Liver (tissue), 8 donors: ENCODE measurements at regions not wholly inside any gene's neighbourhood (a gene's known extent, or its start where the extent isn't known, plus 50 kb on each side); places are given as distances from the start of the nearest gene placed in this dataset.

Experiments
- DNase-seq: peaks from one replicate; pipeline ENCODE4 v3.0.0-alpha.2; 2017; ENCODE audit warnings: low spot score
- H3K27ac ChIP-seq, 2 donors: one replicate each; pipeline ENCODE4 v1.7.0; 2013; ENCODE audit warnings: inconsistent platforms in 2 of 2, low read length in 2 of 2, control low read depth in 1 of 2, low read depth in 1 of 2, mild to moderate bottlenecking in 1 of 2
- H3K27me3 ChIP-seq, 4 donors: one replicate each; pipeline versions ENCODE4 v1.6.1 to v1.7.0; 2013; ENCODE audit warnings: low read length in 3 of 4, inconsistent platforms in 1 of 4, mild to moderate bottlenecking in 1 of 4, moderate library complexity in 1 of 4; ENCODE audit not compliant: control insufficient read depth in 4 of 4, insufficient read depth in 4 of 4
- H3K36me3 ChIP-seq, 4 donors: one replicate each; pipeline versions ENCODE4 v1.6.1 to v1.7.0; 2013; ENCODE audit warnings: low read length in 3 of 4, mild to moderate bottlenecking in 3 of 4, low read depth in 1 of 4, moderate library complexity in 1 of 4; ENCODE audit not compliant: control insufficient read depth in 4 of 4, insufficient read depth in 3 of 4
- H3K4me1 ChIP-seq, 4 donors: one replicate each; pipeline versions ENCODE4 v1.6.1 to v1.7.0; 2013; ENCODE audit warnings: low read length in 3 of 4, mild to moderate bottlenecking in 3 of 4, moderate library complexity in 1 of 4; ENCODE audit not compliant: control insufficient read depth in 4 of 4, insufficient read depth in 4 of 4
- H3K4me3 ChIP-seq, 3 donors: one replicate each; pipeline versions ENCODE4 v1.6.1 to v1.7.0; 2013; ENCODE audit warnings: low read length in 3 of 3, control low read depth in 1 of 3, low read depth in 1 of 3, mild to moderate bottlenecking in 1 of 3
- H3K9ac ChIP-seq, 2 donors: one replicate each; pipeline ENCODE4 v1.7.0; 2013; ENCODE audit warnings: low read length in 2 of 2, mild to moderate bottlenecking in 2 of 2, moderate library complexity in 2 of 2, control low read depth in 1 of 2, low read depth in 1 of 2
- H3K9me3 ChIP-seq, 4 donors: one replicate each; pipeline versions ENCODE4 v1.6.1 to v1.7.0; 2013; ENCODE audit warnings: low read length in 3 of 4; ENCODE audit not compliant: control insufficient read depth in 4 of 4
- EGR1 ChIP-seq, 2 donors: IDR thresholded peaks; 2 replicates each; pipeline ENCODE4 v1.6.1; 2016 to 2018; ENCODE audit warnings: antibody characterized with exemption in 2 of 2, low read depth in 2 of 2
- FOXA1 ChIP-seq: IDR thresholded peaks from 2 replicates; pipeline ENCODE4 v1.6.1; 2016; ENCODE audit warnings: antibody characterized with exemption
- FOXA2 ChIP-seq: IDR thresholded peaks from 2 replicates; pipeline ENCODE4 v1.6.1; 2016; ENCODE audit warnings: antibody characterized with exemption
- GABPA ChIP-seq, 2 donors: IDR thresholded peaks in 1 of 2; conservative IDR thresholded peaks in 1 of 2; 2 replicates each; pipeline ENCODE4 v1.6.1; 2016; ENCODE audit warnings: antibody characterized with exemption in 2 of 2, mild to moderate bottlenecking in 1 of 2, moderate library complexity in 1 of 2
- HNF4A ChIP-seq, 2 donors: conservative IDR thresholded peaks; 2 replicates each; pipeline ENCODE4 v1.6.1; 2016; ENCODE audit warnings: antibody characterized with exemption in 2 of 2, mild to moderate bottlenecking in 2 of 2
- HNF4G ChIP-seq: IDR thresholded peaks from 2 replicates; pipeline ENCODE4 v1.6.1; 2016; ENCODE audit warnings: antibody characterized with exemption
- JUND ChIP-seq, 2 donors: IDR thresholded peaks; 2 replicates each; pipeline ENCODE4 v1.6.1; 2016; ENCODE audit warnings: antibody characterized with exemption in 2 of 2
- NR2F2 ChIP-seq: IDR thresholded peaks from 2 replicates; pipeline ENCODE4 v1.6.1; 2016; ENCODE audit warnings: antibody characterized with exemption
- RAD21 ChIP-seq, 2 donors: IDR thresholded peaks; 2 replicates each; pipeline ENCODE4 v1.6.1; 2016; ENCODE audit warnings: antibody characterized with exemption in 2 of 2, mild to moderate bottlenecking in 2 of 2
- SP1 ChIP-seq: IDR thresholded peaks from 2 replicates; pipeline ENCODE4 v1.6.1; 2018; ENCODE audit warnings: antibody characterized with exemption, mild to moderate bottlenecking
- TAF1 ChIP-seq: conservative IDR thresholded peaks from 2 replicates; pipeline ENCODE4 v1.6.1; 2016; ENCODE audit warnings: antibody characterized with exemption, mild to moderate bottlenecking
- YY1 ChIP-seq: IDR thresholded peaks from 2 replicates; pipeline ENCODE4 v1.6.1; 2016; ENCODE audit warnings: antibody characterized with exemption, mild to moderate bottlenecking
- WGBS: extraction: QIAGEN DNeasy Blood & Tissue Kit; methylation state at CpG from one replicate; pipeline ENCODE4 v1.1.7; 2013; 5-methylcytosine and 5-hydroxymethylcytosine counted together
- TF ChIP-seq, protein P1 (sequence below): IDR thresholded peaks from 2 replicates; pipeline ENCODE4 v1.6.1; 2016; ENCODE audit warnings: antibody characterized with exemption
- TF ChIP-seq, protein P2 (sequence below): IDR thresholded peaks from 2 replicates; pipeline ENCODE4 v1.6.1; 2016; ENCODE audit warnings: antibody characterized with exemption, mild to moderate bottlenecking
- TF ChIP-seq, protein P3 (sequence below): fragments of 150-350 bp; IDR thresholded peaks from 2 replicates; pipeline ENCODE4 v1.5.1; 2017; ENCODE audit warnings: improper control_type of control experiment, low read depth, low read length; ENCODE audit not compliant: missing input control
- TF ChIP-seq, protein P4 (sequence below): IDR thresholded peaks from 2 replicates; pipeline ENCODE4 v1.6.1; 2016; ENCODE audit warnings: antibody characterized with exemption
- TF ChIP-seq, protein P5 (sequence below): IDR thresholded peaks from 2 replicates; pipeline ENCODE4 v1.6.1; 2016; ENCODE audit warnings: antibody characterized with exemption
- donor health status: healthy.
- donor health status: healthy.
- donor health status: healthy.
- donor health status: healthy.
- donor health status: healthy.

DNA sequence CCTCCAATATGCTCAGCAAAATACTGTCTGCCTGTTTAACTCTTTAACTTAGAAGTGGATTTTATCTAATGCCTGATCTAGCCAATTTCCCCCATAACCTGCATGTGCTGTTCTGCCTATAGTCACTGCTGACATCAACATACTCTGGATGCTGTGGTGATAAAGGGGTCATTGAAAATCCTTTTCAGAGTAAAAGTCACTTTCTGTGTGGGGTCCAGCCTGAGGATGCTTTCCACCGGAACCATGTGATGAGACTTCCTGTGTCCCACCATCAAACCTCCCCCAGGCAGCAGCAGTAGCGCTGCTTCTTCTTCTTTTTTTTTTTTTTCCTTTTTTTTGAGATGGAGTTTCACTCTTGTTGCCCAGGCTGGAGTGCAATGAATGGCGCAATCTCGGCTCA lies 607.0 kb downstream of the BCL11B start:
- TF ChIP-seq FOXA2 (no peak), HNF4A (conservative IDR thresholded peaks at IDR 0.05) (no peak), JUND (IDR thresholded peaks at IDR 0.05) (no peak), HNF4G (no peak), NR2F2 (no peak), TAF1 (no peak)
- TF ChIP-seq, protein P1, sequence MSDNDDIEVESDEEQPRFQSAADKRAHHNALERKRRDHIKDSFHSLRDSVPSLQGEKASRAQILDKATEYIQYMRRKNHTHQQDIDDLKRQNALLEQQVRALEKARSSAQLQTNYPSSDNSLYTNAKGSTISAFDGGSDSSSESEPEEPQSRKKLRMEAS, result no peak
- TF ChIP-seq, protein P2, sequence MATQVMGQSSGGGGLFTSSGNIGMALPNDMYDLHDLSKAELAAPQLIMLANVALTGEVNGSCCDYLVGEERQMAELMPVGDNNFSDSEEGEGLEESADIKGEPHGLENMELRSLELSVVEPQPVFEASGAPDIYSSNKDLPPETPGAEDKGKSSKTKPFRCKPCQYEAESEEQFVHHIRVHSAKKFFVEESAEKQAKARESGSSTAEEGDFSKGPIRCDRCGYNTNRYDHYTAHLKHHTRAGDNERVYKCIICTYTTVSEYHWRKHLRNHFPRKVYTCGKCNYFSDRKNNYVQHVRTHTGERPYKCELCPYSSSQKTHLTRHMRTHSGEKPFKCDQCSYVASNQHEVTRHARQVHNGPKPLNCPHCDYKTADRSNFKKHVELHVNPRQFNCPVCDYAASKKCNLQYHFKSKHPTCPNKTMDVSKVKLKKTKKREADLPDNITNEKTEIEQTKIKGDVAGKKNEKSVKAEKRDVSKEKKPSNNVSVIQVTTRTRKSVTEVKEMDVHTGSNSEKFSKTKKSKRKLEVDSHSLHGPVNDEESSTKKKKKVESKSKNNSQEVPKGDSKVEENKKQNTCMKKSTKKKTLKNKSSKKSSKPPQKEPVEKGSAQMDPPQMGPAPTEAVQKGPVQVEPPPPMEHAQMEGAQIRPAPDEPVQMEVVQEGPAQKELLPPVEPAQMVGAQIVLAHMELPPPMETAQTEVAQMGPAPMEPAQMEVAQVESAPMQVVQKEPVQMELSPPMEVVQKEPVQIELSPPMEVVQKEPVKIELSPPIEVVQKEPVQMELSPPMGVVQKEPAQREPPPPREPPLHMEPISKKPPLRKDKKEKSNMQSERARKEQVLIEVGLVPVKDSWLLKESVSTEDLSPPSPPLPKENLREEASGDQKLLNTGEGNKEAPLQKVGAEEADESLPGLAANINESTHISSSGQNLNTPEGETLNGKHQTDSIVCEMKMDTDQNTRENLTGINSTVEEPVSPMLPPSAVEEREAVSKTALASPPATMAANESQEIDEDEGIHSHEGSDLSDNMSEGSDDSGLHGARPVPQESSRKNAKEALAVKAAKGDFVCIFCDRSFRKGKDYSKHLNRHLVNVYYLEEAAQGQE, result no peak
- TF ChIP-seq, protein P3, sequence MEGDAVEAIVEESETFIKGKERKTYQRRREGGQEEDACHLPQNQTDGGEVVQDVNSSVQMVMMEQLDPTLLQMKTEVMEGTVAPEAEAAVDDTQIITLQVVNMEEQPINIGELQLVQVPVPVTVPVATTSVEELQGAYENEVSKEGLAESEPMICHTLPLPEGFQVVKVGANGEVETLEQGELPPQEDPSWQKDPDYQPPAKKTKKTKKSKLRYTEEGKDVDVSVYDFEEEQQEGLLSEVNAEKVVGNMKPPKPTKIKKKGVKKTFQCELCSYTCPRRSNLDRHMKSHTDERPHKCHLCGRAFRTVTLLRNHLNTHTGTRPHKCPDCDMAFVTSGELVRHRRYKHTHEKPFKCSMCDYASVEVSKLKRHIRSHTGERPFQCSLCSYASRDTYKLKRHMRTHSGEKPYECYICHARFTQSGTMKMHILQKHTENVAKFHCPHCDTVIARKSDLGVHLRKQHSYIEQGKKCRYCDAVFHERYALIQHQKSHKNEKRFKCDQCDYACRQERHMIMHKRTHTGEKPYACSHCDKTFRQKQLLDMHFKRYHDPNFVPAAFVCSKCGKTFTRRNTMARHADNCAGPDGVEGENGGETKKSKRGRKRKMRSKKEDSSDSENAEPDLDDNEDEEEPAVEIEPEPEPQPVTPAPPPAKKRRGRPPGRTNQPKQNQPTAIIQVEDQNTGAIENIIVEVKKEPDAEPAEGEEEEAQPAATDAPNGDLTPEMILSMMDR, result no peak
- DNase-seq, result no peak
- WGBS, result 75% methylated on average over 4 of the region's 4 CpGs

DNA sequence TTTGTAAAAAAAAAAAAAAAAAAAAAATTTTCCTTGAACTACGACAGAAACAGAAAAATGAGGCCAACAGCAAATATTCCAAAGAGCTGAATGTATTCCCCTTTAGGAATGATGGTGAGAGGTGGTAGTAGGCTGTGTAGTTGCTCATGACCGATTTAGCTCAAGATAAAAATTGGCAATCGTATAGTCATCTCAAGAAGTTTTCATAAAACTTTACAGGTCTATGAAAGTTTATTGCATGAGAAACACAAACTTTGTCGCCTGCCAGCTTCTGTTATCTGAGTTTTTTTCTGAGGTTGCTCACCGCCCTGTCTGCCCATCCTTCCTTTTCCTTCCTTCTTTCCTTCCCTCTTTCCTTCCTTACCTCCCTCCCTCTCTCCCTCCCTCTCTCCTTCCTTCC lies 605.5 kb downstream of the BCL11B start:
- 63% methylated on average over 5 of the region's 5 CpGs for WGBS
- no peak for DNase-seq
- Histone ChIP-seq H3K36me3 (no peaks in the 10 kb centered on the region), H3K4me1 (no peaks in the 10 kb centered on the region), H3K27ac (no peak overlapping the region), H3K4me3 (no peak overlapping the region), H3K9me3 (peaks cover 0 to 3% (median 0%) of the 10 kb centered on the region in 4 donors), H3K9ac (no peak overlapping the region), H3K27me3 (peaks cover 0 to 2% (median 0%) of the 10 kb centered on the region in 4 donors)
- TF ChIP-seq, protein P4, sequence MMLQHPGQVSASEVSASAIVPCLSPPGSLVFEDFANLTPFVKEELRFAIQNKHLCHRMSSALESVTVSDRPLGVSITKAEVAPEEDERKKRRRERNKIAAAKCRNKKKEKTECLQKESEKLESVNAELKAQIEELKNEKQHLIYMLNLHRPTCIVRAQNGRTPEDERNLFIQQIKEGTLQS, result no peak
- no peak for TF ChIP-seq FOXA1
- no peak for TF ChIP-seq NR2F2
- TF ChIP-seq, protein P1, result no peak
- no peak for TF ChIP-seq EGR1 (IDR thresholded peaks at IDR 0.05; ENCODE audit: low read depth in 2 of 2)
- TF ChIP-seq SP1, result no peak
- no peak for TF ChIP-seq RAD21 (IDR thresholded peaks at IDR 0.05)
- TF ChIP-seq, protein P5, sequence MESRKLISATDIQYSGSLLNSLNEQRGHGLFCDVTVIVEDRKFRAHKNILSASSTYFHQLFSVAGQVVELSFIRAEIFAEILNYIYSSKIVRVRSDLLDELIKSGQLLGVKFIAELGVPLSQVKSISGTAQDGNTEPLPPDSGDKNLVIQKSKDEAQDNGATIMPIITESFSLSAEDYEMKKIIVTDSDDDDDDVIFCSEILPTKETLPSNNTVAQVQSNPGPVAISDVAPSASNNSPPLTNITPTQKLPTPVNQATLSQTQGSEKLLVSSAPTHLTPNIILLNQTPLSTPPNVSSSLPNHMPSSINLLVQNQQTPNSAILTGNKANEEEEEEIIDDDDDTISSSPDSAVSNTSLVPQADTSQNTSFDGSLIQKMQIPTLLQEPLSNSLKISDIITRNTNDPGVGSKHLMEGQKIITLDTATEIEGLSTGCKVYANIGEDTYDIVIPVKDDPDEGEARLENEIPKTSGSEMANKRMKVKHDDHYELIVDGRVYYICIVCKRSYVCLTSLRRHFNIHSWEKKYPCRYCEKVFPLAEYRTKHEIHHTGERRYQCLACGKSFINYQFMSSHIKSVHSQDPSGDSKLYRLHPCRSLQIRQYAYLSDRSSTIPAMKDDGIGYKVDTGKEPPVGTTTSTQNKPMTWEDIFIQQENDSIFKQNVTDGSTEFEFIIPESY, result no peak
- no peak for TF ChIP-seq GABPA (IDR thresholded peaks at IDR 0.05 in 1 of 2, conservative IDR thresholded peaks at IDR 0.05 in 1 of 2)
- no peak for TF ChIP-seq HNF4A (conservative IDR thresholded peaks at IDR 0.05)
- no peak for TF ChIP-seq TAF1
- no peak for TF ChIP-seq YY1
- no peak for TF ChIP-seq HNF4G
- TF ChIP-seq JUND (IDR thresholded peaks at IDR 0.05), result no peak
- TF ChIP-seq, protein P3, result no peak
- no peak for TF ChIP-seq FOXA2

More for the DNA sequence above, 607.0 kb downstream of the BCL11B start:
- no peaks in the 10 kb centered on the region for H3K36me3 ChIP-seq
- peaks cover 0 to 2% (median 0%) of the 10 kb centered on the region in 4 donors for H3K27me3 ChIP-seq
- H3K9me3 ChIP-seq, result no peaks in the 10 kb centered on the region
- no peak overlapping the region for H3K4me3 ChIP-seq
- H3K4me1 ChIP-seq, result no peaks in the 10 kb centered on the region
- no peak overlapping the region for H3K27ac ChIP-seq
- no peak overlapping the region for H3K9ac ChIP-seq
